HEK293 (cell line): ENCODE measurements at regions not wholly inside any gene's neighbourhood (a gene's known extent, or its start where the extent isn't known, plus 50 kb on each side); places are given as distances from the start of the nearest gene placed in this dataset.
A peak's percentile ranks its signal among the peaks of the same experiment; 100 is the strongest.
"Not testable (repeated sequence)": the region's sequence is repeated elsewhere in the genome, so short reads cannot be mapped to it uniquely, and the experiment has no call there.

Experiments used
- CTCF ChIA-PET: fragments of 350-600 bp; formaldehyde crosslinking; extraction: SDS; loops from one replicate; lab custom pipeline; 2021; ENCODE audit warnings: antibody characterized with exemption; lab: Yijun Ruan, JAX
- POLR2A ChIA-PET: fragments of 300-600 bp; formaldehyde crosslinking; extraction: SDS; loops from one replicate; lab custom pipeline; 2020; ENCODE audit warnings: antibody characterized with exemption, inconsistent platforms; lab: Yijun Ruan, JAX
- H3K27ac ChIP-seq: fragments of 200-500 bp; sonication (Bioruptor generic); 2 replicates; pipeline ENCODE4 v1.5.1; 2014; ENCODE audit warnings: low read depth, low read length, control low read depth, inconsistent platforms; ENCODE audit errors: extremely low read depth
- H3K36me3 ChIP-seq, 2 experiments: fragments of 200-500 bp in 1 of 2; sonication (Bioruptor generic) in 1 of 2; 1 replicate in 1 of 2; 2 replicates in 1 of 2; pipeline ENCODE4 v1.5.1; 2014 to 2017; ENCODE audit warnings: inconsistent platforms in 2 of 2, low read length in 2 of 2; ENCODE audit not compliant: control insufficient read depth in 2 of 2, insufficient read depth in 1 of 2
- H3K4me1 ChIP-seq: fragments of 200-500 bp; sonication (Bioruptor generic); 2 replicates; pipeline ENCODE4 v1.5.1; 2014; ENCODE audit warnings: mild to moderate bottlenecking, low read length, inconsistent platforms; ENCODE audit not compliant: control insufficient read depth, insufficient read depth
- H3K4me3 ChIP-seq: 2 replicates; pipeline ENCODE4 v1.5.1; 2011; ENCODE audit warnings: low read depth, mild to moderate bottlenecking, control low read depth, low read length, moderate library complexity
- H3K9me3 ChIP-seq: fragments of 200-500 bp; sonication (Bioruptor generic); 2 replicates; pipeline ENCODE4 v1.5.1; 2014; ENCODE audit warnings: low read depth, low read length, inconsistent platforms; ENCODE audit not compliant: control insufficient read depth, insufficient read depth
- KLF10 ChIP-seq: fragments of 450-650 bp; IDR thresholded peaks from 2 replicates; pipeline ENCODE4 v1.5.1; 2018; ENCODE audit warnings: missing biosample characterization, mild to moderate bottlenecking, missing genetic modification characterization
- KLF16 ChIP-seq: fragments of 450-650 bp; formaldehyde crosslinking; IDR thresholded peaks from 2 replicates; pipeline ENCODE4 v1.5.1; 2017; ENCODE audit warnings: missing biosample characterization, missing genetic modification characterization
- PATZ1 ChIP-seq: fragments of 450-650 bp; formaldehyde crosslinking; IDR thresholded peaks from 2 replicates; pipeline ENCODE4 v1.5.1; 2016; ENCODE audit warnings: missing biosample characterization, missing genetic modification characterization
- SP2 ChIP-seq: fragments of 450-650 bp; formaldehyde crosslinking; IDR thresholded peaks from 2 replicates; pipeline ENCODE4 v1.5.1; 2016; ENCODE audit warnings: missing biosample characterization, missing genetic modification characterization
- ZNF10 ChIP-seq: fragments of 450-650 bp; formaldehyde crosslinking; IDR thresholded peaks from 2 replicates; pipeline ENCODE4 v1.5.1; 2017; ENCODE audit warnings: missing biosample characterization, missing genetic modification characterization
- ZNF133 ChIP-seq: fragments of 450-650 bp; formaldehyde crosslinking; IDR thresholded peaks from 2 replicates; pipeline ENCODE4 v1.5.1; 2016; ENCODE audit warnings: missing biosample characterization, missing genetic modification characterization
- ZNF146 ChIP-seq: fragments of 450-650 bp; formaldehyde crosslinking; IDR thresholded peaks from 2 replicates; pipeline ENCODE4 v1.5.1; 2016; ENCODE audit warnings: missing biosample characterization, missing genetic modification characterization
- ZNF202 ChIP-seq: fragments of 450-650 bp; formaldehyde crosslinking; IDR thresholded peaks from 2 replicates; pipeline ENCODE4 v1.5.1; 2016; ENCODE audit warnings: missing biosample characterization, missing genetic modification characterization, borderline replicate concordance
- ZNF221 ChIP-seq: fragments of 450-650 bp; formaldehyde crosslinking; IDR thresholded peaks from 2 replicates; pipeline ENCODE4 v1.5.1; 2017; ENCODE audit warnings: missing biosample characterization, missing genetic modification characterization, borderline replicate concordance
- ZNF571 ChIP-seq: fragments of 450-650 bp; formaldehyde crosslinking; IDR thresholded peaks from 2 replicates; pipeline ENCODE4 v1.5.0; 2017; ENCODE audit warnings: missing biosample characterization, missing genetic modification characterization
- ZNF580 ChIP-seq: fragments of 450-650 bp; formaldehyde crosslinking; IDR thresholded peaks from 2 replicates; pipeline ENCODE4 v1.5.1; 2016; ENCODE audit warnings: missing biosample characterization, missing genetic modification characterization
- ZNF600 ChIP-seq: fragments of 450-650 bp; formaldehyde crosslinking; IDR thresholded peaks from 2 replicates; pipeline ENCODE4 v1.5.1; 2016; ENCODE audit warnings: missing biosample characterization, missing genetic modification characterization
- ZNF837 ChIP-seq: fragments of 450-650 bp; formaldehyde crosslinking; IDR thresholded peaks from 2 replicates; pipeline ENCODE4 v1.5.1; 2016; ENCODE audit warnings: missing biosample characterization, missing genetic modification characterization
- TF ChIP-seq, protein P1 (sequence below): fragments of 450-650 bp; formaldehyde crosslinking; IDR thresholded peaks from 2 replicates; pipeline ENCODE4 v1.5.1; 2016; ENCODE audit warnings: missing biosample characterization, missing genetic modification characterization
- TF ChIP-seq, protein P2 (sequence below): fragments of 450-650 bp; formaldehyde crosslinking; IDR thresholded peaks from 2 replicates; pipeline ENCODE4 v1.5.1; 2017; ENCODE audit warnings: missing biosample characterization, missing genetic modification characterization
- TF ChIP-seq, protein P3 (sequence below): fragments of 450-650 bp; formaldehyde crosslinking; IDR thresholded peaks from 2 replicates; pipeline ENCODE4 v1.5.1; 2016; ENCODE audit warnings: missing biosample characterization, missing genetic modification characterization
- TF ChIP-seq, protein P4 (sequence below): fragments of 450-650 bp; formaldehyde crosslinking; IDR thresholded peaks from 2 replicates; pipeline ENCODE4 v1.5.1; 2016; ENCODE audit warnings: missing biosample characterization, missing genetic modification characterization

DNA sequence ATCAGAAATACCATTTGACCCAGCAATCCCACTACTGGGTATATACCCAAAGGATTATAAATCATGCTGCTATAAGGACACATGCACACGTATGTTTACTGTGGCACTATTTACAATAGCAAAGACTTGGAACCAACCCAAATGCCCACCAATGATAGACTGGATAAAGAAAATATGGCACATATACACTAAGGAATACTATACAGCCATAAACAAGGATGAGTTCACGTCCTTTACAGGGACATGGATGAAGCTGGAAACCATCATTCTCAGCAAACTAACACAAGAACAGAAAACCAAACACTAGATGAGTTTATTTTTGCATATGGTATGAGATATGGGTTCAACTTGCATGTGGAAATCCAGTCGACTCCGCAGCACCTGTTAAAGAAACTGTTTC, 168.8 kb upstream of the FGF13 start:
- TF ChIP-seq, protein P1, sequence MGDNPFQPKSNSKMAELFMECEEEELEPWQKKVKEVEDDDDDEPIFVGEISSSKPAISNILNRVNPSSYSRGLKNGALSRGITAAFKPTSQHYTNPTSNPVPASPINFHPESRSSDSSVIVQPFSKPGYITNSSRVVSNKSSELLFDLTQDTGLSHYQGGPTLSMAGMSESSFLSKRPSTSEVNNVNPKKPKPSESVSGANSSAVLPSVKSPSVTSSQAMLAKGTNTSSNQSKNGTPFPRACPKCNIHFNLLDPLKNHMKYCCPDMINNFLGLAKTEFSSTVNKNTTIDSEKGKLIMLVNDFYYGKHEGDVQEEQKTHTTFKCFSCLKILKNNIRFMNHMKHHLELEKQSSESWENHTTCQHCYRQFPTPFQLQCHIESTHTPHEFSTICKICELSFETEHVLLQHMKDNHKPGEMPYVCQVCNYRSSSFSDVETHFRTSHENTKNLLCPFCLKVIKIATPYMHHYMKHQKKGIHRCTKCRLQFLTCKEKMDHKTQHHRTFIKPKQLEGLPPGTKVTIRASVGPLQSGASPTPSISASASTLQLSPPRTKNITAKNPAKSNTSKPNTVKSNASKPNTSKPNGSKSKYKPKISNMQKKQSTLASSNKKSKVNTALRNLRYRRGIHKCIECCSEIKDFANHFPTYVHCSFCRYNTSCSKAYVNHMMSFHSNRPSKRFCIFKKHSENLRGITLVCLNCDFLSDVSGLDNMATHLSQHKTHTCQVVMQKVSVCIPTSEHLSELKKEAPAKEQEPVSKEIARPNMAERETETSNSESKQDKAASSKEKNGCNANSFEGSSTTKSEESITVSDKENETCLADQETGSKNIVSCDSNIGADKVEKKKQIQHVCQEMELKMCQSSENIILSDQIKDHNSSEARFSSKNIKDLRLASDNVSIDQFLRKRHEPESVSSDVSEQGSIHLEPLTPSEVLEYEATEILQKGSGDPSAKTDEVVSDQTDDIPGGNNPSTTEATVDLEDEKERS = 0 out of 2 replicates have a peak, but pooled peaks have one; percentile 34
- TF ChIP-seq ZNF146 (tag by site-specific recombination) = peak; percentile 83
- TF ChIP-seq ZNF580 (tag by site-specific recombination) = 0 out of 2 replicates have a peak, but pooled peaks have one; percentile 10
- H3K9me3 ChIP-seq, H3K36me3 ChIP-seq, POLR2A ChIA-PET, H3K4me3 ChIP-seq, H3K27ac ChIP-seq, H3K4me1 ChIP-seq: not testable (repeated sequence)
- CTCF ChIA-PET = interaction anchor here (1.0 kb wide), 1 partner anchor 10 kb away, joined by 3 read pairs; no protein-coding TSS in a partner anchor

- no peaks in the 10 kb centered on the region for H3K36me3 ChIP-seq
- TF ChIP-seq, protein P2, sequence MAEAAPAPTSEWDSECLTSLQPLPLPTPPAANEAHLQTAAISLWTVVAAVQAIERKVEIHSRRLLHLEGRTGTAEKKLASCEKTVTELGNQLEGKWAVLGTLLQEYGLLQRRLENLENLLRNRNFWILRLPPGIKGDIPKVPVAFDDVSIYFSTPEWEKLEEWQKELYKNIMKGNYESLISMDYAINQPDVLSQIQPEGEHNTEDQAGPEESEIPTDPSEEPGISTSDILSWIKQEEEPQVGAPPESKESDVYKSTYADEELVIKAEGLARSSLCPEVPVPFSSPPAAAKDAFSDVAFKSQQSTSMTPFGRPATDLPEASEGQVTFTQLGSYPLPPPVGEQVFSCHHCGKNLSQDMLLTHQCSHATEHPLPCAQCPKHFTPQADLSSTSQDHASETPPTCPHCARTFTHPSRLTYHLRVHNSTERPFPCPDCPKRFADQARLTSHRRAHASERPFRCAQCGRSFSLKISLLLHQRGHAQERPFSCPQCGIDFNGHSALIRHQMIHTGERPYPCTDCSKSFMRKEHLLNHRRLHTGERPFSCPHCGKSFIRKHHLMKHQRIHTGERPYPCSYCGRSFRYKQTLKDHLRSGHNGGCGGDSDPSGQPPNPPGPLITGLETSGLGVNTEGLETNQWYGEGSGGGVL (tag by site-specific recombination) = no peak
- TF ChIP-seq, protein P3, sequence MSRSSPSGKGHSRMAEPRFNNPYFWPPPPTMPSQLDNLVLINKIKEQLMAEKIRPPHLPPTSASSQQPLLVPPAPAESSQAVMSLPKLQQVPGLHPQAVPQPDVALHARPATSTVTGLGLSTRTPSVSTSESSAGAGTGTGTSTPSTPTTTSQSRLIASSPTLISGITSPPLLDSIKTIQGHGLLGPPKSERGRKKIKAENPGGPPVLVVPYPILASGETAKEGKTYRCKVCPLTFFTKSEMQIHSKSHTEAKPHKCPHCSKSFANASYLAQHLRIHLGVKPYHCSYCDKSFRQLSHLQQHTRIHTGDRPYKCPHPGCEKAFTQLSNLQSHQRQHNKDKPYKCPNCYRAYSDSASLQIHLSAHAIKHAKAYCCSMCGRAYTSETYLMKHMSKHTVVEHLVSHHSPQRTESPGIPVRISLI (tag by site-specific recombination) = no peak
- no peak for TF ChIP-seq KLF16 (tag by site-specific recombination)
- TF ChIP-seq ZNF837 (tag by site-specific recombination) = no peak
- TF ChIP-seq KLF10 (tag by site-specific recombination) = no peak
- no peak for TF ChIP-seq SP2
- TF ChIP-seq ZNF221 (tag by site-specific recombination) = no peak
- TF ChIP-seq, protein P4, sequence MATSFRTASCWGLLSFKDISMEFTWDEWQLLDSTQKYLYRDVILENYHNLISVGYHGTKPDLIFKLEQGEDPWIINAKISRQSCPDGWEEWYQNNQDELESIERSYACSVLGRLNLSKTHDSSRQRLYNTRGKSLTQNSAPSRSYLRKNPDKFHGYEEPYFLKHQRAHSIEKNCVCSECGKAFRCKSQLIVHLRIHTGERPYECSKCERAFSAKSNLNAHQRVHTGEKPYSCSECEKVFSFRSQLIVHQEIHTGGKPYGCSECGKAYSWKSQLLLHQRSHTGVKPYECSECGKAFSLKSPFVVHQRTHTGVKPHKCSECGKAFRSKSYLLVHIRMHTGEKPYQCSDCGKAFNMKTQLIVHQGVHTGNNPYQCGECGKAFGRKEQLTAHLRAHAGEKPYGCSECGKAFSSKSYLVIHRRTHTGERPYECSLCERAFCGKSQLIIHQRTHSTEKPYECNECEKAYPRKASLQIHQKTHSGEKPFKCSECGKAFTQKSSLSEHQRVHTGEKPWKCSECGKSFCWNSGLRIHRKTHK (tag by site-specific recombination) = no peak
- no peak for TF ChIP-seq ZNF571
- TF ChIP-seq ZNF600 (tag by site-specific recombination) = no peak
- TF ChIP-seq ZNF133 (tag by site-specific recombination) = no peak
- no peak for TF ChIP-seq ZNF202
- no peak for TF ChIP-seq PATZ1 (tag by site-specific recombination)
- no peak for TF ChIP-seq ZNF10 (tag by site-specific recombination)
- TF ChIP-seq, all 188 proteins: peak for 0
- Histone ChIP-seq H3K9me3 (no peaks in the 10 kb centered on the region), H3K4me1 (no peaks in the 10 kb centered on the region), H3K27ac (no peak overlapping the region), H3K4me3 (no peak overlapping the region)
- POLR2A ChIA-PET = no interaction called here
- CTCF ChIA-PET = no interaction called here
Measured at GRCh38 chrX:138877746-138878145, 166.2 kb upstream of the FGF13 start.
